Large intestine (tissue), 3 donors: ENCODE measurements at regions not wholly inside any gene's neighbourhood (a gene's known extent, or its start where the extent isn't known, plus 50 kb on each side); places are given as distances from the start of the nearest gene placed in this dataset.
A peak's percentile ranks its signal among the peaks of the same experiment; 100 is the strongest.

Experiments
- DNase-seq, 2 donors: peaks; one replicate each; pipeline versions ENCODE4 v3.0.0 to v3.0.0-alpha.2; 2013
- H3K27ac ChIP-seq: one replicate; pipeline ENCODE4 v1.5.1; 2013; ENCODE audit warnings: low read length
- H3K27me3 ChIP-seq: 2 replicates; pipeline ENCODE4 v1.6.1; 2013; ENCODE audit warnings: low read length; ENCODE audit not compliant: control insufficient read depth, insufficient read depth
- H3K36me3 ChIP-seq: 2 replicates; pipeline ENCODE4 v1.6.1; 2013; ENCODE audit warnings: low read length; ENCODE audit not compliant: control insufficient read depth, insufficient read depth
- H3K4me1 ChIP-seq: one replicate; pipeline ENCODE4 v1.6.1; 2013; ENCODE audit warnings: low read length; ENCODE audit not compliant: control insufficient read depth, insufficient read depth
- H3K4me3 ChIP-seq: one replicate; pipeline ENCODE4 v1.5.1; 2013; ENCODE audit warnings: low read length
- H3K9me3 ChIP-seq: one replicate; pipeline ENCODE4 v1.6.1; 2013; ENCODE audit warnings: mild to moderate bottlenecking, low read depth, low read length, moderate library complexity; ENCODE audit not compliant: control insufficient read depth
- WGBS: methylation state at CpG from one replicate; pipeline ENCODE4 v1.1.5; 2013; ENCODE audit warnings: low lambda C conversion rate; ENCODE audit not compliant: insufficient coverage; 5-methylcytosine and 5-hydroxymethylcytosine counted together

- H3K36me3 ChIP-seq, result no peaks in the 10 kb centered on the region
Measured at GRCh38 chr1:36613721-36614120, 131.0 kb upstream of the CSF3R start.

GRCh38 chr1:36612881-36613280 is 130.2 kb upstream of the CSF3R start:
- Histone ChIP-seq H3K9me3 (no peaks in the 10 kb centered on the region), H3K27ac (no peak overlapping the region), H3K4me3 (no peak overlapping the region), H3K4me1 (no peaks in the 10 kb centered on the region), H3K27me3 (no peaks in the 10 kb centered on the region), H3K36me3 (no peaks in the 10 kb centered on the region)
- no peak for DNase-seq
- WGBS, result no CpG with 5 or more reads among the region's 8 CpGs

More at GRCh38 chr1:36613721-36614120, 131.0 kb upstream of the CSF3R start:
- no peaks in the 10 kb centered on the region for H3K9me3 ChIP-seq
- no peak overlapping the region for H3K4me3 ChIP-seq
- no peak for DNase-seq
- no peak overlapping the region for H3K27ac ChIP-seq
- H3K4me1 ChIP-seq, result no peaks in the 10 kb centered on the region
- H3K27me3 ChIP-seq, result no peaks in the 10 kb centered on the region
- no CpG with 5 or more reads among the region's 3 CpGs for WGBS

- no peak for DNase-seq
- H3K36me3 ChIP-seq, result no peaks in the 10 kb centered on the region
- H3K4me3 ChIP-seq, result no peak overlapping the region
- no peaks in the 10 kb centered on the region for H3K27me3 ChIP-seq
- no CpG with 5 or more reads among the region's 10 CpGs for WGBS
- H3K27ac ChIP-seq, result no peak overlapping the region
- H3K9me3 ChIP-seq, result no peaks in the 10 kb centered on the region
- no peaks in the 10 kb centered on the region for H3K4me1 ChIP-seq
Measured at GRCh38 chr1:36612121-36612520, 129.4 kb upstream of the CSF3R start.

GRCh38 chr1:36609241-36610027 is 126.7 kb upstream of the CSF3R start:
- no peaks in the 10 kb centered on the region for H3K4me1 ChIP-seq
- no peak overlapping the region for H3K4me3 ChIP-seq
- no peaks in the 10 kb centered on the region for H3K9me3 ChIP-seq
- H3K36me3 ChIP-seq, result no peaks in the 10 kb centered on the region
- peak; percentile 6 to 8 for DNase-seq
- no peak overlapping the region for H3K27ac ChIP-seq
- 94% methylated on average over 2 of the region's 6 CpGs for WGBS
- H3K27me3 ChIP-seq, result no peaks in the 10 kb centered on the region

- Histone ChIP-seq H3K27ac (no peak overlapping the region), H3K4me3 (no peak overlapping the region), H3K4me1 (no peaks in the 10 kb centered on the region), H3K9me3 (no peaks in the 10 kb centered on the region), H3K36me3 (no peaks in the 10 kb centered on the region), H3K27me3 (no peaks in the 10 kb centered on the region)
- DNase-seq, result no peak
- WGBS, result no CpG with 5 or more reads among the region's 1 CpG
Measured at GRCh38 chr1:36608272-36608671, 125.6 kb upstream of the CSF3R start.

- Histone ChIP-seq H3K4me1 (no peaks in the 10 kb centered on the region), H3K27ac (no peak overlapping the region), H3K4me3 (no peak overlapping the region), H3K27me3 (no peaks in the 10 kb centered on the region), H3K36me3 (no peaks in the 10 kb centered on the region), H3K9me3 (no peaks in the 10 kb centered on the region)
- no peak for DNase-seq
Measured at GRCh38 chr1:36607263-36607651, 124.5 kb upstream of the CSF3R start.

- Histone ChIP-seq H3K27ac (no peak overlapping the region), H3K27me3 (no peaks in the 10 kb centered on the region), H3K4me3 (no peak overlapping the region), H3K36me3 (no peaks in the 10 kb centered on the region), H3K9me3 (no peaks in the 10 kb centered on the region), H3K4me1 (no peaks in the 10 kb centered on the region)
- WGBS, result 97% methylated on average over 5 of the region's 12 CpGs
- no peak for DNase-seq
Measured at GRCh38 chr1:36606641-36607262, 124.0 kb upstream of the CSF3R start.

GRCh38 chr1:36605942-36606640 is 123.4 kb upstream of the CSF3R start:
- WGBS, result 88% methylated on average over 3 of the region's 7 CpGs
- no peaks in the 10 kb centered on the region for H3K27me3 ChIP-seq
- no peaks in the 10 kb centered on the region for H3K9me3 ChIP-seq
- DNase-seq, result no peak
- no peak overlapping the region for H3K27ac ChIP-seq
- no peak overlapping the region for H3K4me3 ChIP-seq
- no peaks in the 10 kb centered on the region for H3K4me1 ChIP-seq
- H3K36me3 ChIP-seq, result no peaks in the 10 kb centered on the region

GRCh38 chr1:36603461-36603860 is 120.7 kb upstream of the CSF3R start:
- Histone ChIP-seq H3K36me3 (no peaks in the 10 kb centered on the region), H3K4me1 (no peaks in the 10 kb centered on the region), H3K27ac (no peak overlapping the region), H3K4me3 (no peak overlapping the region), H3K9me3 (no peaks in the 10 kb centered on the region), H3K27me3 (peaks cover 4% of the 10 kb centered on the region)
- no CpG with 5 or more reads among the region's 3 CpGs for WGBS
- no peak for DNase-seq

GRCh38 chr1:36602184-36602583 is 119.5 kb upstream of the CSF3R start:
- no CpG with 5 or more reads among the region's 4 CpGs for WGBS
- no peaks in the 10 kb centered on the region for H3K9me3 ChIP-seq

More at GRCh38 chr1:36602184-36602583, 119.5 kb upstream of the CSF3R start:
- peaks cover 4% of the 10 kb centered on the region for H3K27me3 ChIP-seq
- H3K4me3 ChIP-seq, result no peak overlapping the region
- H3K4me1 ChIP-seq, result no peaks in the 10 kb centered on the region
- DNase-seq, result no peak
- H3K27ac ChIP-seq, result no peak overlapping the region
- H3K36me3 ChIP-seq, result no peaks in the 10 kb centered on the region
